Erythroblast (primary cell): ENCODE measurements at regions not wholly inside any gene's neighbourhood (a gene's known extent, or its start where the extent isn't known, plus 50 kb on each side); places are given as distances from the start of the nearest gene placed in this dataset.

ENCODE experiments used
- DNase-seq, 2 experiments: peaks; one replicate each; lab custom pipeline; 2025; lab: John Stamatoyannopoulos, UW
- GATA1 ChIP-seq: IDR thresholded peaks from 2 replicates; pipeline ENCODE4 v1.6.1; 2011; ENCODE audit warnings: low read depth, mild to moderate bottlenecking, control low read depth, low read length, moderate library complexity
- POLR2A ChIP-seq: IDR thresholded peaks from 2 replicates; pipeline ENCODE4 v1.6.1; 2011; ENCODE audit warnings: mild to moderate bottlenecking, low read length

- TF ChIP-seq GATA1 (no peak), POLR2A (no peak)
- DNase-seq, result no peak
Observed at GRCh38 chr10:90530521-90530920, 327.3 kb downstream of the HTR7 start.

GRCh38 chr10:90557385-90557784 is 300.5 kb downstream of the HTR7 start:
- DNase-seq, result no peak
- TF ChIP-seq GATA1 (no peak), POLR2A (no peak)

GRCh38 chr10:90560331-90560730 is 297.5 kb downstream of the HTR7 start:
- no peak for DNase-seq
- no peak for TF ChIP-seq POLR2A
- TF ChIP-seq GATA1, result no peak

- DNase-seq, result no peak
- TF ChIP-seq GATA1 (no peak), POLR2A (no peak)
Observed at GRCh38 chr10:90561666-90562065, 296.2 kb downstream of the HTR7 start.

GRCh38 chr10:90571481-90572258 is 286.2 kb downstream of the HTR7 start:
- TF ChIP-seq POLR2A (no peak), GATA1 (no peak)
- no peak for DNase-seq

- DNase-seq, result no peak
- TF ChIP-seq POLR2A (no peak), GATA1 (no peak)
Observed at GRCh38 chr10:90575125-90575524, 282.7 kb downstream of the HTR7 start.

GRCh38 chr10:90577569-90577968 is 280.3 kb downstream of the HTR7 start:
- DNase-seq, result no peak
- TF ChIP-seq POLR2A (no peak), GATA1 (no peak)

GRCh38 chr10:90579602-90580242 is 278.1 kb downstream of the HTR7 start:
- DNase-seq, result no peak
- TF ChIP-seq POLR2A (no peak), GATA1 (no peak)

GRCh38 chr10:90583416-90583815 is 274.4 kb downstream of the HTR7 start:
- TF ChIP-seq GATA1 (no peak), POLR2A (no peak)
- no peak for DNase-seq

GRCh38 chr10:90587081-90587491 is 270.8 kb downstream of the HTR7 start:
- DNase-seq, result no peak
- TF ChIP-seq POLR2A (no peak), GATA1 (no peak)

- TF ChIP-seq POLR2A (no peak), GATA1 (no peak)
- no peak for DNase-seq
Observed at GRCh38 chr10:90587561-90587960, 270.3 kb downstream of the HTR7 start.

- DNase-seq, result no peak
- TF ChIP-seq POLR2A, result no peak
- TF ChIP-seq GATA1, result no peak
Observed at GRCh38 chr10:90588222-90588621, 269.6 kb downstream of the HTR7 start.

- no peak for DNase-seq
- TF ChIP-seq POLR2A, result no peak
Observed at GRCh38 chr10:90589825-90590224, 268.0 kb downstream of the HTR7 start.

GRCh38 chr10:90591629-90592028 is 266.2 kb downstream of the HTR7 start:
- TF ChIP-seq GATA1 (no peak), POLR2A (no peak)

GRCh38 chr10:90592638-90593302 is 265.1 kb downstream of the HTR7 start:
- DNase-seq, result peak; percentile 7 to 22
- no peak for TF ChIP-seq GATA1
- no peak for TF ChIP-seq POLR2A

More at GRCh38 chr10:90591629-90592028, 266.2 kb downstream of the HTR7 start:
- peak in 1 of 2 experiments; percentile 1 for DNase-seq
